HCT116 (cell line): ENCODE measurements at regions not wholly inside any gene's neighbourhood (a gene's known extent, or its start where the extent isn't known, plus 50 kb on each side); places are given as distances from the start of the nearest gene placed in this dataset.

Experiments used
- ATAC-seq: fragments of 200-7000 bp; cut with Tn5 transposase; 2 replicates; pipeline ENCODE4 v1.9.1; 2020; ENCODE audit warnings: mild to moderate bottlenecking, moderate library complexity
- BruUV-seq: library from RNA; stranded (reverse); fragments of 400-500 nt; replicated peaks from 2 replicates; lab custom pipeline; 2021; lab: Mats Ljungman, UMichigan
- CTCF ChIA-PET: fragments of 300-600 bp; sonication (Branson Sonifier 250); formaldehyde crosslinking; loops from one replicate; lab custom pipeline; 2021; ENCODE audit warnings: antibody characterized with exemption; lab: Charles Lee
- POLR2A ChIA-PET: fragments of 300-600, 350-600 bp; sonication (Branson Sonifier 250); formaldehyde crosslinking; loops from one replicate; lab custom pipeline; 2021; ENCODE audit warnings: antibody characterized with exemption; lab: Charles Lee
- RAD21 ChIA-PET, 2 experiments: fragments of 300-600 bp; sonication (Branson Sonifier 250); formaldehyde crosslinking; loops; one replicate each; lab custom pipeline; 2023; ENCODE audit warnings: low total read pairs in 2 of 2; ENCODE audit not compliant: uncharacterized antibody in 2 of 2, unreplicated experiment in 2 of 2, low non-redundant PET in 1 of 2; lab: Charles Lee
- DNase-seq: peaks from one replicate; pipeline ENCODE4 v3.0.0-alpha.2; 2010; ENCODE audit warnings: low read depth, low spot score
- H2AFZ ChIP-seq: fragments of 200-600 bp; shearing (Covaris generic), sonication (generic); 2 replicates; pipeline ENCODE4 v1.6.1; 2017; ENCODE audit warnings: low read depth, mixed run types, mixed read lengths, antibody characterized with exemption, low read length; ENCODE audit not compliant: poor library complexity, severe bottlenecking
- H3K27ac ChIP-seq: 2 replicates; pipeline ENCODE4 v1.5.1; 2012; ENCODE audit warnings: low read depth, low read length
- H3K27me3 ChIP-seq: fragments of 200-600 bp; sonication (generic); 2 replicates; pipeline ENCODE4 v1.6.1; 2016; ENCODE audit warnings: mixed run types, low read length, mixed read lengths; ENCODE audit not compliant: insufficient read depth
- H3K36me3 ChIP-seq, 2 experiments: fragments of 200-500 bp in 1 of 2; fragments of 200-600 bp in 1 of 2; sonication (Bioruptor generic) in 1 of 2; sonication (generic) in 1 of 2; 2 replicates each; pipeline versions ENCODE4 v1.5.1 to v1.6.1; 2014 to 2016; ENCODE audit warnings: low read length in 2 of 2, inconsistent platforms in 1 of 2, mixed read lengths in 1 of 2, mixed run types in 1 of 2; ENCODE audit not compliant: insufficient read depth in 2 of 2, control insufficient read depth in 1 of 2
- H3K4me1 ChIP-seq, 2 experiments: fragments of 200-600 bp in 1 of 2; sonication (generic) in 1 of 2; 2 replicates each; pipeline versions ENCODE4 v1.5.1 to v1.6.1; 2012 to 2017; ENCODE audit warnings: low read length in 2 of 2, inconsistent platforms in 1 of 2, mild to moderate bottlenecking in 1 of 2, mixed read lengths in 1 of 2, mixed run types in 1 of 2, moderate library complexity in 1 of 2; ENCODE audit not compliant: insufficient read depth in 2 of 2, control insufficient read depth in 1 of 2
- H3K4me2 ChIP-seq: fragments of 200-600 bp; sonication (generic); 2 replicates; pipeline ENCODE4 v1.6.1; 2017; ENCODE audit warnings: mixed run types, low read length, mixed read lengths
- H3K4me3 ChIP-seq, 2 experiments: fragments of 200-600 bp in 1 of 2; sonication (generic) in 1 of 2; replicated peaks in 1 of 2; 2 replicates each; pipeline ENCODE4 v1.5.1; 2011 to 2016; ENCODE audit warnings: low read length in 2 of 2, control low read depth in 1 of 2, low read depth in 1 of 2, mild to moderate bottlenecking in 1 of 2, mixed read lengths in 1 of 2, mixed run types in 1 of 2
- H3K79me2 ChIP-seq: fragments of 200-600 bp; sonication (generic); 2 replicates; pipeline ENCODE4 v1.6.1; 2017; ENCODE audit warnings: mild to moderate bottlenecking, mixed run types, low read length, moderate library complexity, mixed read lengths; ENCODE audit not compliant: insufficient read depth
- H3K9ac ChIP-seq: fragments of 200-600 bp; sonication (generic); 2 replicates; pipeline ENCODE4 v1.6.1; 2016; ENCODE audit warnings: low read length, mixed read lengths
- H3K9me2 ChIP-seq: fragments of 200-600 bp; sonication (generic), shearing (Covaris generic); 2 replicates; pipeline ENCODE4 v1.6.1; 2017; ENCODE audit warnings: mixed run types, mild to moderate bottlenecking, moderate library complexity; ENCODE audit not compliant: insufficient read depth
- H3K9me3 ChIP-seq, 2 experiments: fragments of 200-500 bp in 1 of 2; fragments of 200-600 bp in 1 of 2; sonication (Bioruptor generic) in 1 of 2; sonication (generic) in 1 of 2; 2 replicates each; pipeline ENCODE4 v1.6.1; 2014 to 2017; ENCODE audit warnings: low read length in 2 of 2, mixed read lengths in 2 of 2, inconsistent platforms in 1 of 2, low read depth in 1 of 2, mild to moderate bottlenecking in 1 of 2, mixed run types in 1 of 2, moderate library complexity in 1 of 2; ENCODE audit not compliant: control insufficient read depth in 1 of 2, insufficient read depth in 1 of 2
- H4K20me1 ChIP-seq: fragments of 200-600 bp; sonication (generic), shearing (Covaris generic); 2 replicates; pipeline ENCODE4 v1.6.1; 2017; ENCODE audit warnings: mixed run types, mild to moderate bottlenecking, moderate library complexity; ENCODE audit not compliant: insufficient read depth
- CBX3 ChIP-seq: IDR thresholded peaks from 2 replicates; pipeline ENCODE4 v1.6.1; 2012; ENCODE audit warnings: low read depth
- EGR1 ChIP-seq: IDR thresholded peaks from 2 replicates; pipeline ENCODE4 v1.6.1; 2012; ENCODE audit warnings: low read depth
- ELF1 ChIP-seq: IDR thresholded peaks from 2 replicates; pipeline ENCODE4 v1.6.1; 2012; ENCODE audit warnings: low read depth, borderline replicate concordance
- EZH2 ChIP-seq: fragments of 200-600 bp; sonication (generic); IDR thresholded peaks from 2 replicates; pipeline ENCODE4 v1.6.1; 2017; ENCODE audit warnings: antibody characterized with exemption, mixed run types
- EZH2phosphoT487 ChIP-seq: fragments of 200-600 bp; IDR thresholded peaks from 2 replicates; pipeline ENCODE4 v1.6.1; 2018; ENCODE audit warnings: antibody characterized with exemption, borderline replicate concordance
- POLR2AphosphoS5 ChIP-seq: IDR thresholded peaks from 2 replicates; pipeline ENCODE4 v1.6.1; 2011; ENCODE audit warnings: mild to moderate bottlenecking, low read depth, low read length, moderate library complexity
- SRF ChIP-seq: IDR thresholded peaks from 2 replicates; pipeline ENCODE4 v1.6.1; 2012; ENCODE audit warnings: low read depth
- TCF7L2 ChIP-seq: IDR thresholded peaks from 2 replicates; pipeline ENCODE4 v1.7.0; 2011; ENCODE audit warnings: borderline replicate concordance, inconsistent platforms; ENCODE audit not compliant: insufficient read depth, insufficient read length; ENCODE audit errors: extremely low read depth
- ZFX ChIP-seq: fragments of 450-650 bp; IDR thresholded peaks from 2 replicates; pipeline ENCODE4 v1.6.1; 2017
- intact Hi-C: fragments of 100-400 bp; cut with micrococcal nuclease; formaldehyde crosslinking; loops from 2 replicates; pipeline ENCODE4 v1.10.0; 2022
- TF ChIP-seq, protein P1 (sequence below): IDR thresholded peaks from 2 replicates; pipeline ENCODE4 v1.6.1; 2012
- TF ChIP-seq, protein P2 (sequence below): IDR thresholded peaks from 2 replicates; pipeline ENCODE4 v1.6.1; 2012
- TF ChIP-seq, protein P3 (sequence below): IDR thresholded peaks from 2 replicates; pipeline ENCODE4 v1.6.1; 2011; ENCODE audit warnings: mild to moderate bottlenecking, low read length, moderate library complexity; ENCODE audit not compliant: insufficient replicate concordance; ENCODE audit errors: extremely low read depth
- TF ChIP-seq, protein P4 (sequence below), 3 experiments: fragments of 200-600 bp in 1 of 3; sonication (generic) in 1 of 3; IDR thresholded peaks in 2 of 3; conservative IDR thresholded peaks in 1 of 3; 2 replicates each; pipeline ENCODE4 v1.5.1; 2012 to 2017; ENCODE audit warnings: low read depth in 2 of 3, low read length in 2 of 3, antibody characterized with exemption in 1 of 3, borderline replicate concordance in 1 of 3, control low read depth in 1 of 3, mild to moderate bottlenecking in 1 of 3, mixed read lengths in 1 of 3, mixed run types in 1 of 3, moderate library complexity in 1 of 3; ENCODE audit not compliant: insufficient read depth in 1 of 3

DNA sequence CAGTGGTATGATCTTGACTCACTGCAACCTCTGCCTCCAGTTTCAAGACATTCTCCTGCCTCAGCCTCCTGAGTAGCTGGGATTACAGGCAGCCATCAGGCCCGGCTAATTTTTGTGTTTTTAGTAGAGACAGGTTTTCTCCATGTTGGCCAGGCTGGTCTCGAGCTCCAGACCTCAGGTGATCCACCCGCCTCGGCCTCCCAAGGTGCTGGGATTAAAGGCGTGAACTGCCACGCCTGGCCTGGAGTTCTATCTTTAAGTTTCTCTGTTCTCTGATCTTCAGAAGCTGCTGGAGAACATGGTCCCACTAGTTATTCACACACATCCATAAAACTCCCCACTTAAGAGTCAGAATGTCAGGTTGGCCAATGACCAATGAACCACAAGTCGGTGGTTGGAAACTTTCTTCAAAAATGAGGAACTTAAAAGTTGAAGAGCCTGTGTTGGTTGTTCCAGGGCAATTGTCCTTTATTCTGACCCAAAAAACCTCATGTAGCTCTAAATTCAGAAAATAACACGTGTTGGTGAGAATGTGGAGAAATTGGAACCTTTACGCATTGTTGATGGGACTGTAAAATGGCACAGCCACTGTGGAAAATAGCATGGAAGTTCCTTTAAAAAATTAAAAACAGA is 55.9 kb upstream of the PIK3CB start:
- no peak for ATAC-seq
- no peaks in the 10 kb centered on the region for H3K9me3 ChIP-seq
- H3K27me3 ChIP-seq: no peaks in the 10 kb centered on the region
- BruUV-seq: no TSS peak
- H3K36me3 ChIP-seq: no peaks in the 10 kb centered on the region
- ChIA-PET POLR2A (no interaction called here), RAD21 (no interaction called here)
- DNase-seq: no peak
- H3K4me3 ChIP-seq: no peak overlapping the region
- TF ChIP-seq SRF (no peak), TCF7L2 (no peak)
- TF ChIP-seq, protein P1, sequence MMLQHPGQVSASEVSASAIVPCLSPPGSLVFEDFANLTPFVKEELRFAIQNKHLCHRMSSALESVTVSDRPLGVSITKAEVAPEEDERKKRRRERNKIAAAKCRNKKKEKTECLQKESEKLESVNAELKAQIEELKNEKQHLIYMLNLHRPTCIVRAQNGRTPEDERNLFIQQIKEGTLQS: no peak
- TF ChIP-seq, all 23 proteins: peak for 0
- no peaks in the 10 kb centered on the region for H3K9me2 ChIP-seq
- no peak overlapping the region for H3K27ac ChIP-seq
- H3K9ac ChIP-seq: no peak overlapping the region
- H3K4me2 ChIP-seq: no peak overlapping the region
- no peaks in the 10 kb centered on the region for H3K79me2 ChIP-seq
- H2AFZ ChIP-seq: peak overlapping the region; percentile 16
- no peaks in the 10 kb centered on the region for H4K20me1 ChIP-seq
- H3K4me1 ChIP-seq: peaks cover 0 to 10% of the 10 kb centered on the region in 2 experiments; a peak in 2 of 4 replicates
- intact Hi-C loops: no loop called here
- CTCF ChIA-PET: interaction anchor here (1.2 to 1.9 kb wide), 2 partner anchors 25 to 33 kb away, joined by 3 to 4 read pairs; no protein-coding TSS in a partner anchor

DNA sequence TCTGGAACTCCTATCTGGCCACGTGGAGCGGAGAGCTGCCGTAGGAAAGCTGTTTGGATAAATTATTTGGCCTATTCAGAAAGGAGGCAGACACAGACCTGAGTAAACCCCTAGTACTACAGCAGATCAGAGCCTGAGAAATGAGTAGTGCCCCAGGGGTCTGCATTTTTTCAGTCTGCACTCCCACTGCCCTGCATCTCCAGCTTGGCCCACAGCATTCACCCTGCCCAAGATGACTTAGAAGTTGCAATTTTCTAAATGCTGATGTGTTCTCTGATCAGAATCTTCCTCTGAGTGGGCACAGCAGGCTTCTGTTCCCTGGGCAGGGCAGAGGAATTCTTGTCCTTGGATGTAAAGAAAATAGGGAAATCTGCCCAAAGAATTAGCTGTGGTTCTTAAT is 55.1 kb upstream of the PIK3CB start:
- no peak overlapping the region for H3K4me2 ChIP-seq
- H3K9me3 ChIP-seq: no peaks in the 10 kb centered on the region
- no peak for ATAC-seq
- TF ChIP-seq CBX3 (no peak), POLR2AphosphoS5 (no peak), ZFX (no peak), EGR1 (no peak), EZH2phosphoT487 (no peak), ELF1 (no peak), EZH2 (no peak)
- TF ChIP-seq, protein P2, sequence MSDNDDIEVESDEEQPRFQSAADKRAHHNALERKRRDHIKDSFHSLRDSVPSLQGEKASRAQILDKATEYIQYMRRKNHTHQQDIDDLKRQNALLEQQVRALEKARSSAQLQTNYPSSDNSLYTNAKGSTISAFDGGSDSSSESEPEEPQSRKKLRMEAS: no peak
- TF ChIP-seq, protein P1: no peak
- TF ChIP-seq, protein P3, sequence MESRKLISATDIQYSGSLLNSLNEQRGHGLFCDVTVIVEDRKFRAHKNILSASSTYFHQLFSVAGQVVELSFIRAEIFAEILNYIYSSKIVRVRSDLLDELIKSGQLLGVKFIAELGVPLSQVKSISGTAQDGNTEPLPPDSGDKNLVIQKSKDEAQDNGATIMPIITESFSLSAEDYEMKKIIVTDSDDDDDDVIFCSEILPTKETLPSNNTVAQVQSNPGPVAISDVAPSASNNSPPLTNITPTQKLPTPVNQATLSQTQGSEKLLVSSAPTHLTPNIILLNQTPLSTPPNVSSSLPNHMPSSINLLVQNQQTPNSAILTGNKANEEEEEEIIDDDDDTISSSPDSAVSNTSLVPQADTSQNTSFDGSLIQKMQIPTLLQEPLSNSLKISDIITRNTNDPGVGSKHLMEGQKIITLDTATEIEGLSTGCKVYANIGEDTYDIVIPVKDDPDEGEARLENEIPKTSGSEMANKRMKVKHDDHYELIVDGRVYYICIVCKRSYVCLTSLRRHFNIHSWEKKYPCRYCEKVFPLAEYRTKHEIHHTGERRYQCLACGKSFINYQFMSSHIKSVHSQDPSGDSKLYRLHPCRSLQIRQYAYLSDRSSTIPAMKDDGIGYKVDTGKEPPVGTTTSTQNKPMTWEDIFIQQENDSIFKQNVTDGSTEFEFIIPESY: no peak
- TF ChIP-seq, protein P4, sequence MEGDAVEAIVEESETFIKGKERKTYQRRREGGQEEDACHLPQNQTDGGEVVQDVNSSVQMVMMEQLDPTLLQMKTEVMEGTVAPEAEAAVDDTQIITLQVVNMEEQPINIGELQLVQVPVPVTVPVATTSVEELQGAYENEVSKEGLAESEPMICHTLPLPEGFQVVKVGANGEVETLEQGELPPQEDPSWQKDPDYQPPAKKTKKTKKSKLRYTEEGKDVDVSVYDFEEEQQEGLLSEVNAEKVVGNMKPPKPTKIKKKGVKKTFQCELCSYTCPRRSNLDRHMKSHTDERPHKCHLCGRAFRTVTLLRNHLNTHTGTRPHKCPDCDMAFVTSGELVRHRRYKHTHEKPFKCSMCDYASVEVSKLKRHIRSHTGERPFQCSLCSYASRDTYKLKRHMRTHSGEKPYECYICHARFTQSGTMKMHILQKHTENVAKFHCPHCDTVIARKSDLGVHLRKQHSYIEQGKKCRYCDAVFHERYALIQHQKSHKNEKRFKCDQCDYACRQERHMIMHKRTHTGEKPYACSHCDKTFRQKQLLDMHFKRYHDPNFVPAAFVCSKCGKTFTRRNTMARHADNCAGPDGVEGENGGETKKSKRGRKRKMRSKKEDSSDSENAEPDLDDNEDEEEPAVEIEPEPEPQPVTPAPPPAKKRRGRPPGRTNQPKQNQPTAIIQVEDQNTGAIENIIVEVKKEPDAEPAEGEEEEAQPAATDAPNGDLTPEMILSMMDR (IDR thresholded peaks at IDR 0.05 in 2 of 3, conservative IDR thresholded peaks at IDR 0.05 in 1 of 3; ENCODE audit: borderline replicate concordance in 1 of 3, insufficient read depth in 1 of 3, low read depth in 2 of 3, low read length in 2 of 3): no peak
- TF ChIP-seq, all 23 proteins: peak for 0
- Histone ChIP-seq H4K20me1 (no peaks in the 10 kb centered on the region), H3K4me3 (no peak overlapping the region), H3K27me3 (no peaks in the 10 kb centered on the region), H3K79me2 (no peaks in the 10 kb centered on the region), H3K9me2 (no peaks in the 10 kb centered on the region), H3K27ac (no peak overlapping the region), H3K9ac (no peak overlapping the region), H3K4me1 (peaks cover 0 to 10% of the 10 kb centered on the region in 2 experiments; a peak in 2 of 4 replicates), H3K36me3 (no peaks in the 10 kb centered on the region), H2AFZ (no peak overlapping the region)
- ChIA-PET CTCF (interaction anchor here (1.2 to 1.9 kb wide), 2 partner anchors 26 to 34 kb away, joined by 3 to 4 read pairs; no protein-coding TSS in a partner anchor), POLR2A (no interaction called here), RAD21 (no interaction called here)
- no TSS peak for BruUV-seq
- no peak for DNase-seq
- intact Hi-C loops: no loop called here
